Osteoblast (primary cell): ENCODE measurements at regions not wholly inside any gene's neighbourhood (a gene's known extent, or its start where the extent isn't known, plus 50 kb on each side); places are given as distances from the start of the nearest gene placed in this dataset.

Experiments
- DNase-seq: peaks from one replicate; pipeline ENCODE4 v3.0.0; 2011; ENCODE audit warnings: low spot score, mixed read lengths; ENCODE audit not compliant: insufficient read length; ENCODE audit errors: missing footprints
- H2AFZ ChIP-seq: 2 replicates; pipeline ENCODE4 v1.6.0; 2011; ENCODE audit warnings: mild to moderate bottlenecking, low read length
- H3K27ac ChIP-seq: 2 replicates; pipeline ENCODE4 v1.5.1; 2011; ENCODE audit warnings: mild to moderate bottlenecking, low read depth, low read length, moderate library complexity
- H3K27me3 ChIP-seq: 2 replicates; pipeline ENCODE4 v1.6.0; 2012; ENCODE audit warnings: mild to moderate bottlenecking, control low read depth, inconsistent platforms, low read length, moderate library complexity; ENCODE audit not compliant: insufficient read depth
- H3K36me3 ChIP-seq: 2 replicates; pipeline ENCODE4 v1.5.1; 2011; ENCODE audit warnings: mild to moderate bottlenecking, low read length, control low read depth, moderate library complexity; ENCODE audit not compliant: insufficient read depth
- H3K4me1 ChIP-seq: 2 replicates; pipeline ENCODE4 v1.5.1; 2011; ENCODE audit warnings: mild to moderate bottlenecking, low read length, control low read depth, moderate library complexity; ENCODE audit not compliant: insufficient read depth
- H3K4me2 ChIP-seq: 2 replicates; pipeline ENCODE4 v1.6.0; 2011; ENCODE audit warnings: mild to moderate bottlenecking, low read length; ENCODE audit not compliant: insufficient read depth
- H3K4me3 ChIP-seq: fragments of 200-600 bp; sonication (generic); 3 replicates; pipeline ENCODE4 v1.5.1; 2012; ENCODE audit warnings: mild to moderate bottlenecking, low read length, inconsistent platforms; ENCODE audit not compliant: insufficient read depth
- H3K79me2 ChIP-seq: 2 replicates; pipeline ENCODE4 v1.6.0; 2012; ENCODE audit warnings: mild to moderate bottlenecking, low read length, control low read depth, inconsistent platforms; ENCODE audit not compliant: insufficient read depth
- H3K9me3 ChIP-seq: 2 replicates; pipeline ENCODE4 v1.5.1; 2011; ENCODE audit warnings: low read depth, low read length, control low read depth
- H4K20me1 ChIP-seq: 2 replicates; pipeline ENCODE4 v1.6.0; 2012; ENCODE audit warnings: mild to moderate bottlenecking, low read length, control low read depth; ENCODE audit not compliant: insufficient read depth
- CTCF ChIP-seq: IDR thresholded peaks from 2 replicates; pipeline ENCODE4 v1.5.1; 2011; ENCODE audit warnings: mild to moderate bottlenecking, low read depth, low read length, moderate library complexity; ENCODE audit errors: extremely low read depth

DNA sequence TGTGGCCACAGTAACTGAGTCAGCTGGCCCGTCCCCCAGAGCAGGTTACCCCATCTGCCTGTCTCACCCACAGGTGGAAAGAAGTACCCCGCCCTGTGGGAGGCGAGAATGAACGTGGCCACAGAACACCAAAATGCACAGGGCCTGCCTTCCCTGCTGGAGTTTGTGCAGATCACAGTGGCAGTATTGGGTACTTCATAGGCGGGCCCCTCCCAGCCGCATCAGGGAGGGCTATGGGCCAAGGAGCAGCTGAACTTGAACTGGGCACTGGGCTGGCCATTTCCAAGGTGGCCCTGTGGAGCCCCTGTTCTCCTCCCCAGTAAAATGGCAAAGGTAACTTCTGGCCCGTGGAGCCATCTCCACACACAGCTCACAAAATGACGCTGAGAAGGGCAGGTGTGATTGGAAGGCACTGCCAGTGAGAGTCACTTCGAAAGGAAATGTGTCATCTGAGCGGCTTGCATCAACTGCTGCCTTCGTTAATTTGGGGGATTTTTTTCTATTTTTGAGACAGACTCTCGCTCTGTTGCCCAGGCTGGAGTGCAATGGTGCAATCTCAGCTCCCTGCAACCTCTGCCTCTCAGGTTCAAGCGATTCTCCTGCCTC lies 162.9 kb downstream of the ENGASE start:
- no peak for TF ChIP-seq CTCF
- DNase-seq = peak; percentile 61
- Histone ChIP-seq H4K20me1 (no peaks in the 10 kb centered on the region), H3K27ac (no peak overlapping the region), H3K36me3 (no peaks in the 10 kb centered on the region), H2AFZ (no peak overlapping the region), H3K27me3 (peaks cover 5% of the 10 kb centered on the region), H3K9me3 (no peaks in the 10 kb centered on the region), H3K79me2 (no peaks in the 10 kb centered on the region), H3K4me1 (no peaks in the 10 kb centered on the region), H3K4me3 (no peak overlapping the region), H3K4me2 (no peak overlapping the region)

DNA sequence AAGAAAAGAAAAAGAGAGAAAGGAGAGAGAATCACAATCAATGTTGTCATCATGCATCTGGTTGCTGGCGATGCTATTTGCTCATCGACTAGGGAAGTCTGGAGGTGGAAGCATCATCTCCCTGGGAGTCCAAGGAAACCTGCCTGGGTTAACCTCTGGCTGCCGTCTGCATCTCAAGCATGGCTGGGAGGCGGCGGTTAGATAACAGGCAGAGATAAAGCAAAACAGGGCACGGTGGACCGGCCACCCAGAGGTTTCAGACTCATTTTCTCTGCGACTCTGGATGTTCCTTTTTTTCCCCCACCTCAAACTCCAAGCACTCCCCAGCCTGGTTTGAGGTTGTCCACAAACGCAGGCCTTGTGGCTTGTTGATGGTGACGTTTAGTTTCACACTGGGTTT lies 161.2 kb downstream of the ENGASE start:
- TF ChIP-seq CTCF = no peak
- Histone ChIP-seq H3K36me3 (no peaks in the 10 kb centered on the region), H4K20me1 (no peaks in the 10 kb centered on the region), H3K4me2 (no peak overlapping the region), H3K79me2 (no peaks in the 10 kb centered on the region), H3K9me3 (no peaks in the 10 kb centered on the region), H3K27me3 (peaks cover 5% of the 10 kb centered on the region), H3K4me3 (no peak overlapping the region), H2AFZ (no peak overlapping the region), H3K27ac (no peak overlapping the region), H3K4me1 (no peaks in the 10 kb centered on the region)
- DNase-seq = peak; percentile 57

- no peaks in the 10 kb centered on the region for H4K20me1 ChIP-seq
- H3K4me3 ChIP-seq = no peak overlapping the region
- no peaks in the 10 kb centered on the region for H3K4me1 ChIP-seq
- no peak overlapping the region for H3K4me2 ChIP-seq
- H3K27me3 ChIP-seq = no peaks in the 10 kb centered on the region
- no peaks in the 10 kb centered on the region for H3K79me2 ChIP-seq
- H3K9me3 ChIP-seq = no peaks in the 10 kb centered on the region
- no peak for TF ChIP-seq CTCF
- DNase-seq = peak; percentile 30
- H3K36me3 ChIP-seq = no peaks in the 10 kb centered on the region
- H2AFZ ChIP-seq = no peak overlapping the region
- no peak overlapping the region for H3K27ac ChIP-seq
Measured at GRCh38 chr17:79233916-79234551, 159.4 kb downstream of the ENGASE start.

DNA sequence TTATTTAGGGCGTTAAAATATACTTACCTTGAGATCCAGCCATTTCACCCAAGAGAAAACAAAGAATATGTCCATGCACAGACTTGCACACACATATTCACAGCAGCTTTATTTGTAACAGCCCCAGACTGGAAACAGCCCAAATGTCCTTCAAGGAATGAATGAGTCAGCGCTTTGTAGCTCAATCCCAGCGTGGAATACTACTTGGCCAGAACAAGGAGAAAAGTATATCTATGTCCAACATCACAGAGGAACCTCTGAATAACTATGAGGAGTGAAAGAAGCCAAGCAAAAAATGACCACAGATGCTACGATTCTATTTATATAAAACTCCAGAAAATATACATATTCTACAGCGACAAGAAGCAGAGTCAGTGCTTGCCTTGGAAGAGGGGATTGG lies 158.3 kb downstream of the ENGASE start:
- Histone ChIP-seq H3K79me2 (no peaks in the 10 kb centered on the region), H3K4me2 (no peak overlapping the region), H3K27ac (no peak overlapping the region), H3K9me3 (no peaks in the 10 kb centered on the region), H3K36me3 (no peaks in the 10 kb centered on the region), H3K27me3 (no peaks in the 10 kb centered on the region), H4K20me1 (no peaks in the 10 kb centered on the region), H2AFZ (no peak overlapping the region), H3K4me1 (no peaks in the 10 kb centered on the region), H3K4me3 (no peak overlapping the region)
- DNase-seq = no peak
- TF ChIP-seq CTCF = no peak
